ENCODE measurements at regions not wholly inside any gene's neighbourhood (a gene's known extent, or its start where the extent isn't known, plus 50 kb on each side); places are given as distances from the start of the nearest gene placed in this dataset.

- DNase-seq: no peak
Measured at GRCh38 chr17:71361656-71362450, 759.0 kb upstream of the SOX9 start.

GRCh38 chr17:71363661-71364060 lies 757.2 kb upstream of the SOX9 start:
- DNase-seq: no peak

- no peak for DNase-seq
Measured at GRCh38 chr17:71371809-71372208, 749.0 kb upstream of the SOX9 start.

- no peak for DNase-seq
Measured at GRCh38 chr17:71375948-71376347, 744.9 kb upstream of the SOX9 start.

DNA sequence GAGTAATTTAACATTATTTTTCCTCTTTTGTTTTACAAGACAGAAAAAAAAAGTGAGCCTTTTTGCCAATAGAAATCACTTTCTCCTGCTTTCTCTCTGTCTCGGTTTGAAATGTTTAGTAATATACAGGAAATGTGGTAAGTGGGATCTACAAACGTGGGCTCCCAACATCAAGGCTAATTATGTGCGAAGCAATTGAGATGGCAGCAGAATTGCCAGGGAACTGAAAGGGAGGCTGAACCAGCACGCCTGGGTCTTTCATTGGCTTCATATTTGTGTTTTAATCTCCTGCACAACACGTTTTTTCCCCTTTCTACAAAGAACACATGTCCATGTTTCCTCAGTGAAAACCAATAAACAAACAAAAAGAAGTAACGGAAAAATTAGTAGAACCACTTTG lies 743.9 kb upstream of the SOX9 start:
- DNase-seq: no peak

DNA sequence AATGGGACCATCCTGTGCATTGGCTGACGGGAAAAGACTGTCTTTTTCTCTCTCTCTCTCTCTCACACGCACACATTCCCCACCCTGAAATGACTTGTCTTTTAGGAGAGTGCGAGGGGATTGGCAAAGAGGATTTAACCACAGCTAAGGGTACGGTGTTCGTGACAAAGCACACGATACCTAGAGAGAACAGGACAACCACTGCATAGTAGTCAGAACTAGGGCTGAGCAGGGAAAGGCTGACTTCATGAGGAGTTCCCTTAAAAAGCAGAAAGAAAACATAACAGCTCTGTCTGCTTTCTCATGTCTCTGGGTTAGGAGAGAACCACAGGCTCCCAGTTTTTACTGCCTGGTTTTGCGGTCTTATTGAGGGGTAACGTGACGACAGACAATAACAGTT lies 742.8 kb upstream of the SOX9 start:
- DNase-seq: no peak

DNA sequence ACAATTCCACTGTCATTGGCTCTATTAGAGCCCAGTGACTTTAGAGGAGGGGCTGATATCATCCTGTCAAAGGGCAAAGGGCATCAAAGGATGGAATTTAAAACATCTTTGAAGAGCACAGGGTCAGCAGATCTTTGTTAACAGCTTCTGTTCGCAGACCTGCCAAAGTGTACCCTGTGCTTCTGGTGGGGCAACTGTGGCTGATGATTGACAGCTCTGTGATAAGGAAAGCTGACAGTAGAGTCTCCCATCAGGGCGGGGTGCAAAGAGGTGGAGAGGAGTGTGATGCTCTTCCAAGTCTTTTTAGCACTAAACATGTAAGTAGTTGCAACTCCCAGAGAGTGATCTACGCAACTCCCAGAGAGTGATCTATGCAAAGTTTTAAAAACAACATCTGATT lies 742.1 kb upstream of the SOX9 start:
- no peak for DNase-seq

DNA sequence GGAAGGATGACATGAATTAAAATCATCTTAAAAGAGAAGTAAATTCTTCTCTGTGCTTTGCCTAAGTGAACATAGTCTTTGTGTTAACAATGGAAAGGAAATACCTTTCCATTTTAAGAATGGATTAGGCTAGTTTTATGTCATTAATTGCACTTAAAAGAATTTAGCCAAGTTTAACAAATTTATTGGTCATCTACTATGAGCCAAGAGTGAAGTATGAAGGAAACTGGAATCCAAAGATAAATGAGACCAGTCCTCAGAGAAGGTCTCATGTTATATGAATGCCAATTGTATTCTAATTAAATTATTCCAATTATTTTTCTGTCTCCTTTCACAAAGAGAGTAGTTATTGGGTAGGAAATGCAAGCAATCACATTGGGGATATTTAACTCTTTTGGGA lies 741.3 kb upstream of the SOX9 start:
- DNase-seq: no peak

DNA sequence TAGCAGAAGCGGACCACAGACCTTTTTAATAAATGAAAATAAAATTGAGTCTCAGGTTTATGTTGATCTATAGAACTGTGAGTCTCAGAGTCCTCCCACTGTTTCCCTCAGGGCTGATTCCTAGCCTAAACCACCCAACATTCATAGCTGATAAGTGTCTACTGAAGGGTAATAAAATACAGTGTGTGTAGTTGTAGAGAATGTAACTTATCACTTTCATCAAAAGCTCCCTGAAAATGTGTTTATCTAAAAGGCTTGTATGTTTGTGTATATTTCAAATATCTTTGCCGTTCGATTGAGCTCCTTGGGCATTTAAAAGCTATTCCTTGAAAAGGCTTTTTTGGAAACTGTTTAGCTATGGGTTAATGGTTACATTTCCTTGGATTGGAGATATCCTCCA lies 740.3 kb upstream of the SOX9 start:
- no peak for DNase-seq

- DNase-seq: no peak
Measured at GRCh38 chr17:71380936-71381335, 739.9 kb upstream of the SOX9 start.

DNA sequence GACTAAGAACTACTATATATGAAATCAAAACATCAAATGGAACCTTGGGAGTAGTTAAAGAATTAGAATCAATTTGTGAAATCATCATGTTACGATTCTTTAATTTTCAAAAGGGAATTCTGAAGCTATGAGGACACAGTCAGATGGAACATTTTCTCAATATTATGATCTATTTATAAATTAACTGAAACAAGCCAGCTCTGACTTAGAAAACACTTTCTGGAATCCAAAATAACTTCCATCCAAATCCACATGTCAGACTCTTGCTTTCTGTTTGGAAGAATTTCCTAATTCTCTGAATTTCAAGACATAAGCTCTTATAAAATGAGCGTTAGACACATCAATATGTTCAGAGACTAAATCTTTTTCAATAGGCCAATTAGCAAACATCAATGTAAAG lies 737.7 kb upstream of the SOX9 start:
- DNase-seq: no peak

- no peak for DNase-seq
Measured at GRCh38 chr17:71387456-71387855, 733.4 kb upstream of the SOX9 start.

DNA sequence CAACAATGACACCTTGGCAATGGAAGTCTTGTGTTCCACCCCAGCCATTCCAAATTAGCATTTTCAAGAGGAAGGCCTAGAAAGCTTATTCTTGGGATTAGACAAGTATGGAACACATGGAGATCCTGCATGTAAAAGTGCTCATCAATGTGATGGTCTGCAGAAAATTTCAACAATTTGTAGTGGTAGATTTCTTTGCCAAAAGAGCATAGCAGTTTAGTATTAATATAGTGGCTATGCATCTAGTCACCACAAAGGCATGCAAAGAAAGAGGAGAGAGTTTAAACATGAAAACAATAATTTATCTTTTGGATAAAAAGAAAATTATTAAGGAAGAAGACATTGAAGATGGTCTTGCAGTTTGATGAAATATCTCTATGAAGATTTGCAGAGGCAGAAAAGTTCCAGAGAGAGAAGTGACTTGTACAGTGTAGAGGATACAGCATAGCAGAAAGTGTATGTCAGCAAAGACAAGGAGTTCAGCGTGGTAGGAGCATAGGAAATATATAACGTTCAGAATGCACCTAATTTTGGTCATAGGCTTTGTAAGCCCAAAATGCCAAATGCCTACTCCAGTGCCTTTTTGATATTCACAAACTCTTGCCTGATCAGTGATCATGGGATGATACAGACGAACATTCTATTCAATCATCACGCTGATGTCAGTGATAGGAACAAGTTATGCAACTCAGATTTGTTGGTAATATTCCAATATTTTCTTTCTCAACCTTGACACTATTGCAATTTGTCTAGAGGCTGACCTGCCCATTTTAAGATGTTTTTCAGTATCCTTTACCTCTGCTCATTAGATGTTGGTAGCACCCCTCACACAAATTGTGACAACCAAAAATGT lies 727.9 kb upstream of the SOX9 start:
- DNase-seq: no peak

DNA sequence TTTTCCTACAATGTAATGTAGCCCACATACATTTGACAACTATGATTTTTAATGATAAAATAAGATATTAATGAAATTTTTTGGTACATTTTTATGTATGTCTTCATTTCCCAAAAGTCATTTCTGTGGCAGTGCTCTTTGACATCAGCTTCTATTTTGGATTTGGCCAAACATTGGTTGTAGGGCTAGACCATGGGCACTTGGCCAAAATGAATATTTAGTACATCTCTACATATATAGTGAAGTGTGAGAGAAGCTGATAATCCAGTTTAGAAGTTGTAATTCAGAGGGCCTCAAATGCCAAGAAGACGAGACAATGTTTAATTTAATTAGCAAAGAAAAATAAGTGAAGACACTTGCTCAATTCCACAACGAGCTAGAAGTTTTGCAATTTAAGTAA lies 724.9 kb upstream of the SOX9 start:
- DNase-seq: no peak

DNA sequence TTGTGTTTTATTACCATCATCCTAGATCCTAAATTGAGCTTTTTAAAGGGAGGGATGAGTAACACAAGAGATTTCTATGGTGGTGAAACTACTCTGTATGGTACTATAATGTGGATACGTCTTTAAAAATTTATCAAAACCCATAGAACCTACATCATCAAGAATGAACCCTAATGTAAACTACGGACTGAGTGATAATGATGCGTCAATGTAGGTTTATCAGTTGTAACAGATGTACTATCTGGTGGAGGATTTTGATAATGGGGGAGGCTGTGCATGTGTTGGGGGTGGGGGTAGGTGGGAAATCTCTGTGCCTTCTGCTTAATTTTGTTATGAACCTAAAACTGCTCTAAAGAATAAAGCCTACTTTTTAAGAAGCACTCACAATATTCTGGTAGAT lies 724.1 kb upstream of the SOX9 start:
- no peak for DNase-seq

DNA sequence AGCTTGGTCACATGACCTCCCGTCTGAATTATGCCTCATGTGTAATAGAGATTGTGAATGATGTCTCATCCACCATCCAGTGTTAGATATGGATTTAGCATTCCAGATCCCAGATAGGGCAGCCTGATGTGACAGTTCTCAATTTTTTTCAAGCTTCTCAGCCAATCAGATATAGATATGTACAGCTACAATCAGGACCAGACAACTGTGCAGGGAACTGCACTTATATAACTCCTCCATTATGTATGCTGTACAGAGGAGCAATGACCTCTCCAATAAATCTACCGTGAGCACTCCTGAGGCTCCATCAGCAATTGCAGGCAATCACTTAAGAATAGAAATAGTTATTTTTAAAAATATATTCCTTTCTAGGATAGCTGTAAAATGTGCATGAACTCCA lies 722.8 kb upstream of the SOX9 start:
- no peak for DNase-seq

GRCh38 chr17:71398800-71399219 lies 722.0 kb upstream of the SOX9 start:
- DNase-seq: no peak

GRCh38 chr17:71399221-71399620 lies 721.6 kb upstream of the SOX9 start:
- DNase-seq: no peak

DNA sequence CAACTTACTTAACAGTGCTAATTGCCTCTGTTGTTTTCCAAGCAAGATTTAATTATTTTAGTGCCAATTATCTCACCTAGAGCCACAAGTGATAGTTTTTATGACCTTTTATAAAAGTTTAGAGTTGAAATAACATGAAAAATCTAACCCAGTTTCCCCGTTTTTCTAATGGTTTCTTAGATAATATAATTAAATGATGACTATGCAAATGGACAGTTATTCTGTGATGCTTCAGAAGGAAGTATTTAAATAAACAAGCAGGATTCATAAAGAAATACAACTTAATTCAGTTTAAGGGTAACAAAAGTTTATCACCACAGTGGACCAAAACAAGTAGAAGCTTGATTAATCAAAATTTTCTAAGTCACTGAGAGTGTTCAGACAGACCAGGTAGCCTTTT lies 721.2 kb upstream of the SOX9 start:
- no peak for DNase-seq

GRCh38 chr17:71402007-71402406 lies 718.8 kb upstream of the SOX9 start:
- no peak for DNase-seq

DNA sequence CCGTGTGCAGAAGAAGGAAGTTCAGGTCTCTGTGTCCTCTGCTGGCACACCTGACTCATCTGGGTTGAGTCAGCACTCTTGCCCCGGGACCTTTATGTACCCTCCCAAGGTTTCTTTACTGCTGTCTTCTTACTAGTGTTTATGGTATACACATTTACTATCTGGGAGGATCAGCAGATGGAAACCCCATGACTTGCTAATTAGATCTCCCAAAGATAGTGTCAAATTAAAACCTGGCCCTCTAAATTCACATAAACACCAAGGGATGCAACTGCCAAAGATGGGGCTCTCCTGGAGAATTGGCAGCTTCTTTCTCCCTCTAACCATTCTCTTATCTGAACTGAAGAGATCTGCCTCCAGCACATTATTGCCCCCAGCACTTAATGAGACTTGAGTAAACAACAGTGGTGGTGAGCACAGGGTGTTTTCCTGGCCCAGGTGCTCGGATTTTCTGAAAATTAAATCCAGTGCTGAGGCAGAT lies 718.1 kb upstream of the SOX9 start:
- no peak for DNase-seq

GRCh38 chr17:71405101-71405500 lies 715.7 kb upstream of the SOX9 start:
- no peak for DNase-seq

DNA sequence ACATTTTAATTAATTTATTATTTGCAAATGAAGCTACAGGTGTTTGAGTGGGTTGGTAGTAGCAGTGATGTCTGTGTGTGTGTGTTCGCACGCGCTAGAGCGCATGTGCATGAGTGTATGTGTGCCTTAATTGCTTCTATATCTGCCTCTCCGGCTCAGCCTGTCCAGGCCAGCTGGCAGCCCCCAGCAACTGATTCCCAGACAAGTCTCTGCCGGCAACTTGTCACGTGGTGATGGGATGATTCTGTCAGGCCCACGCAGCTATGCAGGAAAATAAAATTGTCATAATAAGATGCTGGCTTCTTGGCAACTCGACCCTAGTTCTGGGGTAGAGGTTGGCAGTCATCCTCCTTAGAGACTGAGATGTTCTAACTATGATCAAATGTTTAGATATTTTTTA lies 712.8 kb upstream of the SOX9 start:
- no peak for DNase-seq

- DNase-seq: no peak
Measured at GRCh38 chr17:71409137-71409536, 711.7 kb upstream of the SOX9 start.
